ENCODE measurements at regions not wholly inside any gene's neighbourhood (a gene's known extent, or its start where the extent isn't known, plus 50 kb on each side); places are given as distances from the start of the nearest gene placed in this dataset.

GRCh38 chr1:54464031-54464476 is 57.9 kb upstream of the SSBP3 start:
- DNase-seq (ENCODE audit: low read depth, low spot score), result no peak
- in situ Hi-C loops (cut with HindIII; ENCODE audit: low sequenced_read_pairs), result no loop called here
- no peak overlapping the region for H3K4me3 ChIP-seq (ENCODE audit: low read depth, low read length)
- TF ChIP-seq, protein P1, sequence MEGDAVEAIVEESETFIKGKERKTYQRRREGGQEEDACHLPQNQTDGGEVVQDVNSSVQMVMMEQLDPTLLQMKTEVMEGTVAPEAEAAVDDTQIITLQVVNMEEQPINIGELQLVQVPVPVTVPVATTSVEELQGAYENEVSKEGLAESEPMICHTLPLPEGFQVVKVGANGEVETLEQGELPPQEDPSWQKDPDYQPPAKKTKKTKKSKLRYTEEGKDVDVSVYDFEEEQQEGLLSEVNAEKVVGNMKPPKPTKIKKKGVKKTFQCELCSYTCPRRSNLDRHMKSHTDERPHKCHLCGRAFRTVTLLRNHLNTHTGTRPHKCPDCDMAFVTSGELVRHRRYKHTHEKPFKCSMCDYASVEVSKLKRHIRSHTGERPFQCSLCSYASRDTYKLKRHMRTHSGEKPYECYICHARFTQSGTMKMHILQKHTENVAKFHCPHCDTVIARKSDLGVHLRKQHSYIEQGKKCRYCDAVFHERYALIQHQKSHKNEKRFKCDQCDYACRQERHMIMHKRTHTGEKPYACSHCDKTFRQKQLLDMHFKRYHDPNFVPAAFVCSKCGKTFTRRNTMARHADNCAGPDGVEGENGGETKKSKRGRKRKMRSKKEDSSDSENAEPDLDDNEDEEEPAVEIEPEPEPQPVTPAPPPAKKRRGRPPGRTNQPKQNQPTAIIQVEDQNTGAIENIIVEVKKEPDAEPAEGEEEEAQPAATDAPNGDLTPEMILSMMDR (IDR thresholded peaks at IDR 0.05; ENCODE audit: low read depth, low read length), result no peak

DNA sequence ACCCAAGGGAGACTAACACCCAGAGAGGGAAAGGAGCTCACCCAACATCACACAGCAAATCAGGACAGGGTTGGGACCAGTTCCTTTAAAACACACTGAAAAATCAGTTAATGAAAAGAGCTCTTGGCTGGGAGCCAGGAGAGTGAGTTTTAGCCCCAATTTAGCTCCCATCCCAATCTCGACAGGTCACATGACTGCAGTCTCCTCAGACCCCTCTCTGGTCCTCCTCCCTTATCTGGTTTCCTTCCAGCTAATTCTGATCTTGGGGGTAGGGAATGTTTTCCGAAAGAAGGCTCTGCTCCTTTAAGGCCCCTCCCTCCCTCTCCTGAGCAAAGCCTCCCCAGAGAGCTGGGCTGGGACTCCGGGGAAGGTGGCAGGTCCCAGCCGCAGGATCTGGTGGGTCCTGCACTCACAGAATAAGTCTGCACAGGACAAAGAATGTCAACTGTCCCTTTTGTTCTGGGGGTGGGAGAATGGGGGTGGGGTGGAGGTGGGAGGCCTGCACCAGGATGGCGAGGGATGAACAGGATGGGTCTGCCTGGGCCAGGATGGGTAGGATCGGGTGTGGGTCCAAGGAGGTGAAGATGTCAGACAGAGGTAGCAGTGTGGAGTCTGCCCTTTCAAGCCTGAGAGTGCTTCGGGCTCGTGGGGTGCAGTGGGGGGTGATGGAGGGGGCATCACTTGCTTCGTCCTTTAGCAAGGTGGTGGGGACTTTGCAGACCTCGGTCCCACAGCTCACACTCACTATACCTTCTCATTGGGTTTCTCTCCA is 57.3 kb upstream of the SSBP3 start:
- in situ Hi-C loops (cut with HindIII; ENCODE audit: low sequenced_read_pairs), result no loop called here
- DNase-seq (ENCODE audit: low read depth, low spot score), result no peak
- TF ChIP-seq, protein P1 (IDR thresholded peaks at IDR 0.05; ENCODE audit: low read depth, low read length), result no peak
- no peak overlapping the region for H3K4me3 ChIP-seq (ENCODE audit: low read depth, low read length)

GRCh38 chr1:54462597-54463258 is 56.5 kb upstream of the SSBP3 start:
- H3K4me3 ChIP-seq (ENCODE audit: low read depth, low read length), result no peak overlapping the region
- DNase-seq (ENCODE audit: low read depth, low spot score), result no peak
- TF ChIP-seq, protein P1 (IDR thresholded peaks at IDR 0.05; ENCODE audit: low read depth, low read length), result no peak
- in situ Hi-C loops (cut with HindIII; ENCODE audit: low sequenced_read_pairs), result no loop called here

- in situ Hi-C loops (cut with HindIII; ENCODE audit: low sequenced_read_pairs), result no loop called here
- no peak overlapping the region for H3K4me3 ChIP-seq (ENCODE audit: low read depth, low read length)
- TF ChIP-seq, protein P1 (IDR thresholded peaks at IDR 0.05; ENCODE audit: low read depth, low read length), result no peak
- DNase-seq (ENCODE audit: low read depth, low spot score), result no peak
Observed at GRCh38 chr1:54461731-54462596, 55.8 kb upstream of the SSBP3 start.

DNA sequence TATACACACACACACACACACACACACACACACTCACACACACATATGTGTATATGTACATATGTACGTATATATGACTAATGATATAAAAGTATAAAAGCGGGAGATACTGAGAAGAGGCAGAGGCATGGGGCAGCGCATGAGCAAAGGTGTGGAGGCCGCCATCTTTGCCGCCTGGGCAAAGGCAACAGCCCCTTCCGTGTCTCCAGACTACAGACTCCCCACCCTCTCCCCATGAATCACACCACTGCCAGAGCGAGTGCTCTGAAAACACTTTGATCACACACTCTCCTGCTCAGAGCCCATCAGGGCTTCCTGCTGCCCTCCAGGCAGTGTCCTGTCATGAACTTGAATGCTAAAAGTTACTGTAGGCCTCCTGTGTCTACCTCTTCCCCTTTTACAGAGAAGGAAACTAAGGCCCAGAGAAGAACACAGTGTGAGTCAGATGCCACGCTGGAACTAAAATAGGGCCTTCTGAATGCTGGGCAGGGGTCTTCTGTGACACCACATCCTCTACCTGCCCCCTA is 54.7 kb upstream of the SSBP3 start:
- in situ Hi-C loops (cut with HindIII; ENCODE audit: low sequenced_read_pairs), result no loop called here
- DNase-seq (ENCODE audit: low read depth, low spot score), result no peak
- TF ChIP-seq, protein P1 (IDR thresholded peaks at IDR 0.05; ENCODE audit: low read depth, low read length), result no peak
- no peak overlapping the region for H3K4me3 ChIP-seq (ENCODE audit: low read depth, low read length)

GRCh38 chr1:54460351-54460750 is 54.2 kb upstream of the SSBP3 start:
- DNase-seq (ENCODE audit: low read depth, low spot score), result no peak
- in situ Hi-C loops (cut with HindIII; ENCODE audit: low sequenced_read_pairs), result no loop called here
- H3K4me3 ChIP-seq (ENCODE audit: low read depth, low read length), result no peak overlapping the region
- TF ChIP-seq, protein P1 (IDR thresholded peaks at IDR 0.05; ENCODE audit: low read depth, low read length), result no peak

All from astrocyte of the spinal cord (primary cell).